GM12865 (cell line): ENCODE measurements at regions not wholly inside any gene's neighbourhood (a gene's known extent, or its start where the extent isn't known, plus 50 kb on each side); places are given as distances from the start of the nearest gene placed in this dataset.
"Not testable (repeated sequence)": the region's sequence is repeated elsewhere in the genome, so short reads cannot be mapped to it uniquely, and the experiment has no call there.

Source experiments
- DNase-seq: peaks from one replicate; pipeline ENCODE4 v3.0.0; 2010; ENCODE audit warnings: low read depth
- H3K4me3 ChIP-seq: 2 replicates; pipeline ENCODE4 v1.5.1; 2011; ENCODE audit warnings: mild to moderate bottlenecking, low read depth, low read length, control low read depth
- TF ChIP-seq, protein P1 (sequence below): IDR thresholded peaks from 2 replicates; pipeline ENCODE4 v1.5.1; 2011; ENCODE audit warnings: low read length, control low read depth, low read depth, inconsistent platforms; ENCODE audit not compliant: insufficient read depth; ENCODE audit errors: missing control alignments

DNA sequence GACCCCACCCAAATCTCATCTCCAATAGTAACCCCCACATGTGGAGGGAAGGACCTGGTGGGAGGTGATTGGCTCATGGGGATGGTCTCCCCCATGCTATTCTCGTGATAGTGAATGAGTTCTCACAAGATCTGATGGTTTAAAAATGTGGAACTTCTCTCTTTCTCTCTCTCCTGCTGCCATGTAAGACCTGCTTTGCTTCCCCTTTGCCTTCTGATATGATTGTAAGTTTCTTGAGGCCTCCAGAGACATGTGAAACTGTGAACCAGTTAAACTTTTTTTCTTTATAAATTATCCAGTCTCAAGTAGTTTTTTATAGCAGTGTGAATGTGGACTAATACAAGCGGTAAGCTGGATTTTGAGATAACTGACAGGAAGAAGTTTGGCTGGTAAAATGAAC is 60.3 kb upstream of the MBNL1 start:
- no peak overlapping the region for H3K4me3 ChIP-seq
- no peak for DNase-seq
- TF ChIP-seq, protein P1, sequence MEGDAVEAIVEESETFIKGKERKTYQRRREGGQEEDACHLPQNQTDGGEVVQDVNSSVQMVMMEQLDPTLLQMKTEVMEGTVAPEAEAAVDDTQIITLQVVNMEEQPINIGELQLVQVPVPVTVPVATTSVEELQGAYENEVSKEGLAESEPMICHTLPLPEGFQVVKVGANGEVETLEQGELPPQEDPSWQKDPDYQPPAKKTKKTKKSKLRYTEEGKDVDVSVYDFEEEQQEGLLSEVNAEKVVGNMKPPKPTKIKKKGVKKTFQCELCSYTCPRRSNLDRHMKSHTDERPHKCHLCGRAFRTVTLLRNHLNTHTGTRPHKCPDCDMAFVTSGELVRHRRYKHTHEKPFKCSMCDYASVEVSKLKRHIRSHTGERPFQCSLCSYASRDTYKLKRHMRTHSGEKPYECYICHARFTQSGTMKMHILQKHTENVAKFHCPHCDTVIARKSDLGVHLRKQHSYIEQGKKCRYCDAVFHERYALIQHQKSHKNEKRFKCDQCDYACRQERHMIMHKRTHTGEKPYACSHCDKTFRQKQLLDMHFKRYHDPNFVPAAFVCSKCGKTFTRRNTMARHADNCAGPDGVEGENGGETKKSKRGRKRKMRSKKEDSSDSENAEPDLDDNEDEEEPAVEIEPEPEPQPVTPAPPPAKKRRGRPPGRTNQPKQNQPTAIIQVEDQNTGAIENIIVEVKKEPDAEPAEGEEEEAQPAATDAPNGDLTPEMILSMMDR: no peak

DNA sequence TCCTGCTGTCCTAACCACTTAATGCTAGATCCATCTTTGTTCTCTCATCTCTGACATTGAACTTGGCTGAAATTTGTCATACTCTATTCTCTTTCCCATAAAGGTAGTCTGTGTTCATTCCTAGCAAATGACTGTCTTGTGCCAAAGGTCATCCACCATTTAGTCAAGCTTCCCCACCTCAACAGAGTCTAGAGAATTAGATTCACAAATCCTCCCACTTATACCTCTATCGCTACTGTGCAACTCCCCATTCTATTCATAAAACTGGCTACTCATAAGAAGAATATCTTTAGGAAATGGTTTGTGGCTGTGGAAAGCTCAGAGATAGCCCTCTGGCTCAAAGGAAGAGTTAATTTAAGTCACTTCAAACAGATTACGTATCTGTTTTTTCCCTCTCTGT is 59.7 kb upstream of the MBNL1 start:
- TF ChIP-seq, protein P1: no peak
- no peak for DNase-seq
- no peak overlapping the region for H3K4me3 ChIP-seq

DNA sequence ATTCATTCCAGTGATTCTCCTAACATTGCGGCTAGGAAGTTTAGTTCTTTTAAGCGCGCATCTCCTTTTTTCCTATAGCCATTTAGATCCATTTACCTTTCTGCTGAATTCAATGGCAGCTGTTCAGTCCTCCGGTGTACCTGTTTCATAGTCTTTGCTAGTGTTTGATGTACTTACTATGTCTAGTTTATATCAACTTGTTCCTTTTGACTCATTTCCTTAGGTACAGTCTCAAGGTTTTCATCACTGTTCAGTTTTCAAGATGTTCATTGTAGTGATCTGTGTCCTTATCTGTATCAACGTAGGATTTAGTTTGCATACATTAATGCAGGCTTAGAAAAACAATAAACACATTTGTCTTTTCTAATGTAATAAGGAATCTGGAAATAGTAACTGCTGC is 59.0 kb upstream of the MBNL1 start:
- TF ChIP-seq, protein P1: no peak
- DNase-seq: no peak
- H3K4me3 ChIP-seq: no peak overlapping the region

DNA sequence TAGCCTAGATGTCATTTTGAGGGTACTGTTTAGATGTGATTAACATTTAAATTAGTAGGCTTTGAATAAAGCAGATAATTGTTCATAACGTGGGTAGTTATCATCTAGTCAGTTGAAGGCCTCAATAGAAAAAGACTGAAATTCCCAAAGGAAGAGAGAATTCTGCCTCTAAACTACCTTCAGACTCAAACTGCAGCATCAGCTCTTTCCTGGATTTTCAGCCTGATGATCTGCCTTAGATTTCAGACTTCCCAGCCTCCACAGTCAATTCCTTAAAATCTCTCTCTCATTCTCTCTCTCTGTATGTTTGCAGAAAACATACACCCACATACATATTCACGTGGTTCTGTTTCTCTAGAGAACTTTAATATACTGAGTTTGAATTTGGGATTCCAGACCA is 58.0 kb upstream of the MBNL1 start:
- DNase-seq: no peak
- H3K4me3 ChIP-seq: no peak overlapping the region
- TF ChIP-seq, protein P1: no peak

DNA sequence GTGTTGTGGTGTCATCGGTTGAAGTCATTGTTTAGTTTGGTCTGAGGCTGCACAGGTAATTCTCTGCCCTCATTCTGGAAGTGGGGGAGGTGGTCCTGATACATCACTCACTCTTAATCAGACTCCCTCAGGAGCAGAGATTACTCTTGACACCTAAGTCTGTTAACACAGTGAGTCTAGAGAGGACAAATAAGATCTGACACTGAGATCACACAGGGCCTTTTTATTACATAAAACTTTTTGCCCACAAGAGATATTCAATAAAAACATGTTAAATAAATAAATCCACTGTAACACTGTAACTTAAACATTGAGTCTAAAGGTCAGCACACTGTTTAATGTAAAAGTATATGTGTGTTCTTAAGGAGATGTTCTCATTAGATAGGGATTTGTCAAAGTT is 57.1 kb upstream of the MBNL1 start:
- no peak overlapping the region for H3K4me3 ChIP-seq
- no peak for DNase-seq
- TF ChIP-seq, protein P1: no peak

DNA sequence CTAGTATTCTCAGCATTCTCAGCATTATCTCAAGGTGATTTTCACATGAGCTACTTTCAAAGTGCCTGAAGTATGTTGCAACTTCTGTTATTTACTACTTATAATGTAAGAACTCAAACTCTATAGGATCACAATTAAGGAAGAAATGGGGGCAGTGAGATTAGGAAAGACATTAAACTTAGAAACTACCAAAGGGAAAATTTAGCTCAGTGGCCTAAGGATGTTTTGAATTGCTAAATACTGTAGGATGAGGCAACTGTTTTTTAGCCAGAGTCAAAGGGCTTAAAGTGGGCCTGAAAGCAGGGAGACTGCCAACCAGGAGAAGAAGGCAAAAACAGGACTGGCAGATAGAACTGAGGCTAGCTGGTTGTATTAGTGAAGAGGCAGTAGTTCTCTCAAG is 55.5 kb upstream of the MBNL1 start:
- H3K4me3 ChIP-seq: no peak overlapping the region
- TF ChIP-seq, protein P1: no peak
- DNase-seq: no peak

DNA sequence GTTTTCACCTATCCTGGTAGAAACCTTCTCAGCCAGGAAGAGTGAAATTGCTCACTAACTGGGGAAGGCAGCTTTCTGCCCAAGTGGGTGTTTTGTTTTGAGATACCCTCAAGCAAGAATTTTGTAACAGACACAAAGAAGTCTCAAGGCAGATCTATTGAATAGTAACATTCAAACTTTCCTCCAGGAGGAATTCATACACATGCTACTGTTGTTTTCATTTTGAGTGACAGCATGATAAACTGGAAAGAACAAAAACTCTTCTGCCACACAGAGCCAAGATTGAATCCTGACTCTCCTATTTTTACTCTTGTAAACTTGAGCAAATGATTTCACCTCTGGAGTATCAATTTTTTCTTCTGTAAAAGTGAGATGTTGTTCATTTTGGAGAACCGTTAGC is 54.8 kb upstream of the MBNL1 start:
- TF ChIP-seq, protein P1: no peak
- no peak for DNase-seq
- H3K4me3 ChIP-seq: no peak overlapping the region

DNA sequence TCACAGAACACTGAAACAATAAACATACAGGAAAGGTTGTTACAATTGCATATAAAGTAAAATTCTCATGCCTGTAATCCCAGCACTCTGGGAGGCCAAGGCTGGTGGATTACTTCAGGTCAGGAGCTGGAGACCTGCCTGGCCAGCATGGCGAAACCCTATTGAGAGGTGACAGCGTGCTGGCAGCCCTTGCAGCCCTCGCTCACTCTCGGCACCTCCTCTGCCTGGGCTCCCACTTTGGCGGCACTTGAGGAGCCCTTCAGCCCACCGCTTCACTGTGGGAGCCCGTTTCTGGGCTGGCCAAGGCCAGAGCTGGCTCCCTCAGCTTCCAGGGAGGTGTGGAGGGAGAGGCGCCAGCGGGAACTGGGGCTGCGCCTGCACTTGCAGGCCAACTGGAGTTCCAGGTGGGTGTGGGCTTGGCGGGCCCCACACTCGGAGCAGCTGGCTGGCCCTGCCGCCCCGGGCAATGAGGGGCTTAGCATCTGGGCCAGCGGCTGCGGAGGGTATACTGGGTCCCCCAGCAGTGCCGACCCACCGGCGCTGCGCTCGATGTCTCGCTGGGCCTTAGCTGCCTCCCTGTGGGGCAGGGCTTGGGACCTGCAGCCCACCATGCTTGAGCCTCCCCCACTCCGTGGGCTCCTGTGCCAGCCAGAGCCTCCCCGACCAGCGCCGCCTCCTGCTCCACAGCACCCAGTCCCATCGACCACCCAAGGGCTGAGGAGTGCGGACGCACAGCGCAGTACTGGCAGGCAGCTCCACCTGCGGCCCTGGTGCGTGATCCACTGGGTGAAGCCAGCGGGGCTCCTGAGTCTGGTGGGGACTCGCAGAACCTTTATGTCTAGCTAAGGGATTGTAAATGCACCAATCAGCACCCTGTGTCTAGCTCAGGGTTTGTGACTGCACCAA is 51.5 kb upstream of the MBNL1 start:
- not testable (repeated sequence) for DNase-seq, H3K4me3 ChIP-seq
